ENCODE measurements at regions not wholly inside any gene's neighbourhood (a gene's known extent, or its start where the extent isn't known, plus 50 kb on each side); places are given as distances from the start of the nearest gene placed in this dataset.

DNA sequence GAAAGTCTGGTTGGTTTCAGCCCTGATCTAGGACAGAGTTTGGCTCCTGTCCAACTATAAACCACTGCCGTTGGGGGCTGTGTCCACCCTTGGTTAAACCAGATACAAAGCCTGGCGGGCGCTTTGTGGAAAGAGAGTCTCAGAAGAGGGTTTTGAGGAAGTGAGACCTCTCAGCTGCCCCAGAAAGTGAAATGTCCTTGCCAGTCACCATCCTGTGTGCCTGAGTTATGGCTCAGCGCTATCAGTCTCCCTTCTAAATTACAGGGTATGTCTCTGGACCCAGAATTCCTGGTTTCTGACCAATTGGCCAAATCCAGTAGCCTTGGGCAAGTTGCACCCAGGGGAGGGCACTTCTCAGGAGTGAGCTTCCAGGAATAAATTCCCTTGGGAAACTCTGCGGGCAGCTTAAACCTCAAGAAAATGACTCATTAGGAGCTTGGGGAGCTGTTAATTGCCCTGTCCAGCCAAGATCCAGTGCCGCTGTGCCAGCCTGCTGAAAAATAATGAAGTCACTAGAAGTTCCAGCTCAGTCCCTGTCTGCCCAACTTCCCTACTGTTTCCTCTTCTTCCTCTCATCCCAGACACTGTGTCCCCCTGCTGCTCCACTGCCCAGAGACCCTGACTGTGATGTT, 66.7 kb upstream of the PDZD8 start:
- H3K27me3 ChIP-seq, result peaks cover 0 to 25% (median 0%) of the 10 kb centered on the region in 3 donors
- TF ChIP-seq POLR2A (IDR thresholded peaks at IDR 0.05) (no peak), CTCF (IDR thresholded peaks at IDR 0.05) (no peak), POLR2AphosphoS5 (IDR thresholded peaks at IDR 0.05) (no peak), EP300 (IDR thresholded peaks at IDR 0.05) (no peak)
- no peaks in the 10 kb centered on the region for H3K36me3 ChIP-seq
- no peak overlapping the region for H3K4me3 ChIP-seq
- H3K4me1 ChIP-seq, result peaks cover 0 to 8% (median 4%) of the 10 kb centered on the region in 4 donors
- H3K27ac ChIP-seq, result no peak overlapping the region
- intact Hi-C loops (cut with DNase I; ENCODE audit: low total_unique reads), result loop anchor here (10.0 kb wide), 1 partner anchor 227 kb away; no protein-coding TSS in a partner anchor
- H3K9me3 ChIP-seq, result peaks cover 0 to 4% (median 0%) of the 10 kb centered on the region in 4 donors
- no peak for DNase-seq
- 48 to 69% (median 67%) methylated on average over 6 of the region's 6 CpGs for WGBS, 5 donors

DNA sequence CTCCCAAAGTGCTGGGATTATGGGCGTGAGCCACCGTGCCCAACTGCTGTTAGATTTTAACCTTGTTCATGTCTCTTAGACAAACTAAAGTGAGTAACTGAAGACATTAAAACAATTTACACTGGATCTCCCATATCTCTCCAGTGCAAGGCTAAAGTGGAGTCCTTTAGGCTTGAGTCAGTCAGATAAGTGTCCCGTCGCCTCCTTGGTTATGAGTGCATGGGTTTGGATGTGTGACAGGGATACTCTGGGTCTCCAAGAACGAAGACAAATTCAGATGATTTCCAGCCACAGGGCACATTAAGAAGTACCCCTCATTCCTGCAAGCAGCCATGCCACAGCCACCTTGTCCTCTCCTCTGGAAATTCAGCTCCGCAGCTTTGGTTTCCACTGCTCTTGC, 66.1 kb upstream of the PDZD8 start:
- DNase-seq, result no peak
- peaks cover 0 to 4% (median 0%) of the 10 kb centered on the region in 4 donors for H3K9me3 ChIP-seq
- TF ChIP-seq POLR2AphosphoS5 (IDR thresholded peaks at IDR 0.05) (no peak), EP300 (IDR thresholded peaks at IDR 0.05) (no peak), CTCF (IDR thresholded peaks at IDR 0.05) (no peak), POLR2A (IDR thresholded peaks at IDR 0.05) (no peak)
- H3K27ac ChIP-seq, result no peak overlapping the region
- no peaks in the 10 kb centered on the region for H3K36me3 ChIP-seq
- intact Hi-C loops (cut with DNase I; ENCODE audit: low total_unique reads), result loop anchor here (10.0 kb wide), 1 partner anchor 227 kb away; no protein-coding TSS in a partner anchor
- peaks cover 0 to 8% (median 4%) of the 10 kb centered on the region in 4 donors for H3K4me1 ChIP-seq
- H3K4me3 ChIP-seq, result no peak overlapping the region
- 57 to 86% (median 73%) methylated on average over 5 to 6 of the region's 6 CpGs for WGBS, 5 donors
- peaks cover 0 to 25% (median 0%) of the 10 kb centered on the region in 3 donors for H3K27me3 ChIP-seq

- Histone ChIP-seq H3K4me3 (no peak overlapping the region), H3K27me3 (peaks cover 0 to 30% (median 0%) of the 10 kb centered on the region in 3 donors), H3K9me3 (no peaks in the 10 kb centered on the region), H3K4me1 (peaks cover 0 to 8% (median 4%) of the 10 kb centered on the region in 4 donors), H3K36me3 (no peaks in the 10 kb centered on the region), H3K27ac (peak overlapping the region in 1 of 5 donors; percentile 1)
- TF ChIP-seq POLR2A (IDR thresholded peaks at IDR 0.05) (no peak), EP300 (IDR thresholded peaks at IDR 0.05) (no peak), CTCF (IDR thresholded peaks at IDR 0.05) (no peak), POLR2AphosphoS5 (IDR thresholded peaks at IDR 0.05) (peak in 1 of 3 donors; percentile 17)
- no peak for DNase-seq
- intact Hi-C loops (cut with DNase I; ENCODE audit: low total_unique reads), result no loop called here
- 28 to 46% (median 36%) methylated on average over 4 of the region's 4 CpGs for WGBS, 5 donors
These were observed 64.1 kb upstream of the PDZD8 start for GRCh38 chr10:117439243-117439912.

- no peak overlapping the region for H3K27ac ChIP-seq
- intact Hi-C loops (cut with DNase I; ENCODE audit: low total_unique reads), result no loop called here
- 57 to 72% (median 63%) methylated on average over 4 of the region's 4 CpGs for WGBS, 5 donors
- TF ChIP-seq CTCF (IDR thresholded peaks at IDR 0.05) (no peak), POLR2AphosphoS5 (IDR thresholded peaks at IDR 0.05) (no peak), POLR2A (IDR thresholded peaks at IDR 0.05) (no peak), EP300 (IDR thresholded peaks at IDR 0.05) (no peak)
- H3K4me3 ChIP-seq, result no peak overlapping the region
- H3K36me3 ChIP-seq, result no peaks in the 10 kb centered on the region
- H3K27me3 ChIP-seq, result peaks cover 0 to 33% (median 3%) of the 10 kb centered on the region in 3 donors
- no peak for DNase-seq
- H3K9me3 ChIP-seq, result no peaks in the 10 kb centered on the region
- no peaks in the 10 kb centered on the region for H3K4me1 ChIP-seq
These were observed 57.6 kb upstream of the PDZD8 start for GRCh38 chr10:117432866-117433265.
